Osteocyte (in vitro differentiated cells): ENCODE measurements at regions not wholly inside any gene's neighbourhood (a gene's known extent, or its start where the extent isn't known, plus 50 kb on each side); places are given as distances from the start of the nearest gene placed in this dataset.

Experiments
- DNase-seq: peaks from one replicate; pipeline ENCODE4 v3.0.0; 2021; ENCODE audit warnings: mixed read lengths; ENCODE audit not compliant: unreplicated experiment; ENCODE audit errors: extremely low spot score
- H3K27ac Mint-ChIP-seq: one replicate; pipeline ENCODE4 v1.8.0; 2021; ENCODE audit warnings: mild to moderate bottlenecking, mixed read lengths; ENCODE audit not compliant: unreplicated experiment
- H3K27me3 Mint-ChIP-seq: one replicate; pipeline ENCODE4 v1.8.0; 2021; ENCODE audit warnings: mixed read lengths; ENCODE audit not compliant: unreplicated experiment
- H3K36me3 Mint-ChIP-seq: one replicate; pipeline ENCODE4 v1.8.0; 2021; ENCODE audit warnings: mixed read lengths; ENCODE audit not compliant: unreplicated experiment
- H3K4me1 Mint-ChIP-seq: one replicate; pipeline ENCODE4 v1.8.0; 2021; ENCODE audit warnings: mixed read lengths; ENCODE audit not compliant: unreplicated experiment
- H3K4me3 Mint-ChIP-seq: one replicate; pipeline ENCODE4 v1.8.0; 2021; ENCODE audit warnings: mild to moderate bottlenecking, moderate library complexity, mixed read lengths; ENCODE audit not compliant: unreplicated experiment
- H3K9me3 Mint-ChIP-seq: one replicate; pipeline ENCODE4 v1.8.0; 2021; ENCODE audit warnings: mixed read lengths; ENCODE audit not compliant: unreplicated experiment
- TF ChIP-seq, protein P1 (sequence below): fragments of 200-600 bp; sonication (generic); IDR thresholded peaks from 2 replicates; pipeline ENCODE4 v1.5.0; 2021; ENCODE audit warnings: antibody characterized with exemption, mild to moderate bottlenecking, moderate library complexity

GRCh38 chr18:78126106-78126505 is 853.5 kb upstream of the SALL3 start:
- TF ChIP-seq, protein P1, sequence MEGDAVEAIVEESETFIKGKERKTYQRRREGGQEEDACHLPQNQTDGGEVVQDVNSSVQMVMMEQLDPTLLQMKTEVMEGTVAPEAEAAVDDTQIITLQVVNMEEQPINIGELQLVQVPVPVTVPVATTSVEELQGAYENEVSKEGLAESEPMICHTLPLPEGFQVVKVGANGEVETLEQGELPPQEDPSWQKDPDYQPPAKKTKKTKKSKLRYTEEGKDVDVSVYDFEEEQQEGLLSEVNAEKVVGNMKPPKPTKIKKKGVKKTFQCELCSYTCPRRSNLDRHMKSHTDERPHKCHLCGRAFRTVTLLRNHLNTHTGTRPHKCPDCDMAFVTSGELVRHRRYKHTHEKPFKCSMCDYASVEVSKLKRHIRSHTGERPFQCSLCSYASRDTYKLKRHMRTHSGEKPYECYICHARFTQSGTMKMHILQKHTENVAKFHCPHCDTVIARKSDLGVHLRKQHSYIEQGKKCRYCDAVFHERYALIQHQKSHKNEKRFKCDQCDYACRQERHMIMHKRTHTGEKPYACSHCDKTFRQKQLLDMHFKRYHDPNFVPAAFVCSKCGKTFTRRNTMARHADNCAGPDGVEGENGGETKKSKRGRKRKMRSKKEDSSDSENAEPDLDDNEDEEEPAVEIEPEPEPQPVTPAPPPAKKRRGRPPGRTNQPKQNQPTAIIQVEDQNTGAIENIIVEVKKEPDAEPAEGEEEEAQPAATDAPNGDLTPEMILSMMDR = no peak
- H3K4me3 Mint-ChIP-seq = no peak overlapping the region
- H3K4me1 Mint-ChIP-seq = no peaks in the 10 kb centered on the region
- no peak overlapping the region for H3K27ac Mint-ChIP-seq
- peaks cover 49% of the 10 kb centered on the region for H3K9me3 Mint-ChIP-seq
- DNase-seq = no peak
- no peaks in the 10 kb centered on the region for H3K36me3 Mint-ChIP-seq
- H3K27me3 Mint-ChIP-seq = no peaks in the 10 kb centered on the region

- TF ChIP-seq, protein P1 = no peak
- H3K4me1 Mint-ChIP-seq = no peaks in the 10 kb centered on the region
- no peak overlapping the region for H3K27ac Mint-ChIP-seq
- no peaks in the 10 kb centered on the region for H3K27me3 Mint-ChIP-seq
- H3K9me3 Mint-ChIP-seq = peaks cover 50% of the 10 kb centered on the region
- no peak overlapping the region for H3K4me3 Mint-ChIP-seq
- DNase-seq = no peak
- H3K36me3 Mint-ChIP-seq = no peaks in the 10 kb centered on the region
Measured at GRCh38 chr18:78126536-78126935, 853.1 kb upstream of the SALL3 start.

- H3K4me1 Mint-ChIP-seq = no peaks in the 10 kb centered on the region
- H3K27ac Mint-ChIP-seq = no peak overlapping the region
- no peak overlapping the region for H3K4me3 Mint-ChIP-seq
- TF ChIP-seq, protein P1 = no peak
- H3K9me3 Mint-ChIP-seq = peaks cover 53% of the 10 kb centered on the region
- DNase-seq = no peak
- no peaks in the 10 kb centered on the region for H3K36me3 Mint-ChIP-seq
- no peaks in the 10 kb centered on the region for H3K27me3 Mint-ChIP-seq
Measured at GRCh38 chr18:78127041-78127440, 852.6 kb upstream of the SALL3 start.

DNA sequence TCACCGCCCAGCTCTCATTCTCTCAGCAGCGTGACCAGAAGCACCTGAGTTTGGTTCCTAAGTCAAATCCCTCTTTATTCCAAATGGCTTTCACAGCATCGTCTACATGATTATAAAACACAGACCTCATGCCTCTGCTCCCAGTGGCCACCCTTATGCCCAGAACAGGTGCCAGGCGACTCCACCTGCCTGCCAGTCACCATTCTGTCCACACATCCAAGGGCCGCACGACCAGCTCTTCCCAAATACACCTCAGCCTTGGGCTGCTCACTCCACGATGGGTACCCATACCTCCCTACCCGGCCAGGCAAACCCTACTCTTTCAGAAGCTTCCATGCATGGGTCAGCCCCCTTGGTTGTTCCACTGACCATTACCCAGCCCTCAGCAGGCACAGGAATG is 851.6 kb upstream of the SALL3 start:
- H3K4me3 Mint-ChIP-seq = no peak overlapping the region
- H3K36me3 Mint-ChIP-seq = no peaks in the 10 kb centered on the region
- no peaks in the 10 kb centered on the region for H3K27me3 Mint-ChIP-seq
- DNase-seq = no peak
- no peaks in the 10 kb centered on the region for H3K4me1 Mint-ChIP-seq
- H3K9me3 Mint-ChIP-seq = peaks cover 56% of the 10 kb centered on the region
- TF ChIP-seq, protein P1 = no peak
- no peak overlapping the region for H3K27ac Mint-ChIP-seq

DNA sequence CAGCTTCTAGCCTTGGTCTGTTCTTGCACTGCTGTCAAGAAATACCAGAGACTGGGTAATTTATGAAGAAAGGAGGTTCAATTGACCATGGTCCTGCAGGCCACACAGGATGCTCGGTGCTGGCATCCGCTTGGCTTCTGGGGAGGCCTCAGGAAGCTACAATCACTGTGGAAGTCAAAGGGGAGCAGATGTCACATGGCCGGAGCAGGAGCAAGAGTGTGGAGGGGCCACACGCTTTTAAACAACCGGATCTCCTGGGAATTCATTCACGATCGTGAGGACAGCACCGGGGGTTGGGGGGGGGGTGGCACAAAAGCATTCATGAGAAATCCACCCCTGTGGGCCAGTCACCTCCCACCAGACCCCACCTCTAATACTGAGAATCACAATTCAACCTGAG is 850.4 kb upstream of the SALL3 start:
- Mint-ChIP-seq H3K36me3 (no peaks in the 10 kb centered on the region), H3K27me3 (no peaks in the 10 kb centered on the region), H3K4me3 (no peak overlapping the region), H3K27ac (no peak overlapping the region), H3K4me1 (no peaks in the 10 kb centered on the region), H3K9me3 (peaks cover 56% of the 10 kb centered on the region)
- TF ChIP-seq, protein P1 = no peak
- no peak for DNase-seq
